Midbrain (tissue), 1 donor: ENCODE measurements at regions not wholly inside any gene's neighbourhood (a gene's known extent, or its start where the extent isn't known, plus 50 kb on each side); places are given as distances from the start of the nearest gene placed in this dataset.
"Not testable (repeated sequence)": the region's sequence is repeated elsewhere in the genome, so short reads cannot be mapped to it uniquely, and the experiment has no call there.

ENCODE experiments used
- DNase-seq: peaks from one replicate; lab custom pipeline; 2025; lab: John Stamatoyannopoulos, UW

- DNase-seq, result no peak
Observed at GRCh38 chr6:154921482-154921881, 73.6 kb upstream of the TIAM2 start.

DNA sequence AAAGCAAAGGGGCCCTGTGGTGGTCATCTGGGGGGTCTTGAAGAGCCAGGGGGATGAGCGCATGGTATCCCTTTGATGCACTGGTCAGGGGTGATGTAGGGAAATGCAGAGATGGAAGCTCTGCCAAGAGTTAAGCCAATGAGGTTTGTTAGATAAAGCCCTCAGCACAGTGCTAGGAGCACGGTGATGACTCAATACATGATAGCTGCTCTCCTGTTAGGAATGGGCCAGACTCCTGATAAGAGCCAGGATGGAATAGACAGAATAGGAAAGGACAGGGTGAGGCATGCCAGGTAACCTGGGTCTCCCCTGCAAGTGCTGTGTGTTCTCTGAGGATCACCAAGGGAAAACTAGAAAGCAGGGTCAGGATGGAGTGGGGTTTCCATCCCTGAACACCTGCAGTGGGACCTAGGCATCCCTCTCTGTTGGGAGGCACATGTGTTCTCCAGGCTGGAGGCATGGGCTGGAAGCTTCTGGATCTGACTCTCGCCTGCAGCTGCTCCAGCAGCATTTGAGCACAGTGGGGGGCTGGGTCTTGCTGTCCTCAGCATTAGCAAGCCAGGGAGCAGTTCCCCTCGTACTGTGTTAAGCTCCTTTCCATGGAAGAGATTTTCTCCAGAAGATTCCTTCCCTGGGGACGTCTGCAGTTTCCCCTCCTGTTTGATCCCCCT lies 71.8 kb upstream of the TIAM2 start:
- DNase-seq, result no peak

GRCh38 chr6:154925130-154925529 lies 70.0 kb upstream of the TIAM2 start:
- no peak for DNase-seq

- DNase-seq, result no peak
Observed at GRCh38 chr6:154926366-154926765, 68.7 kb upstream of the TIAM2 start.

DNA sequence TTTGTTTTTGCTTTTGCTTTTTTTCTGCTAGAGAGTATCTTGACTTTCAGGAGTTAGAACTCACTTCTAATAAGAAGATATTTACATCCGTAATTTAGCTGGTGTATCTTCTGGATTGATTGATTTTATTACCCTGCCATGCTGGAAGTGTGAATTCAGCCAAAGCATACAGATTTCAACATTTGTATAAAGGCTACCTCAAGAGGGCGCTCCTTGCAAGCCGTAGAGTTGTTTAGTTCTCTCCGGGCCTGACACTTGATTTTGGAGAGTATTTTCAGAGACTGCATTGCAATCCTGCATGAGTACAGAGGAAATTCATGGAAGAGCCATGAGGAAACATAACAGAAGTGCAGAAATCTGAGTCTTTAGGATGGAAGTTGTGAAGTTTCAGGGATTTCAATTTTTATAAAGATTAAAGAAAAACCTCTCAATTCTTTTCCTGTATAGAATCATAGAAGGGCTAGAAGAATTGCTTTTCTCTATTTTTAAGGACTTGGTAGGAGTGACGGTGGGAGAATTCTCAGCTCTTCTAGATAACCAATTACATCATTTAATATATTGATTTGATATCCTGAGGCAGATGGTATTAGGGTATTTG lies 66.7 kb upstream of the TIAM2 start:
- peak; percentile 71 for DNase-seq

DNA sequence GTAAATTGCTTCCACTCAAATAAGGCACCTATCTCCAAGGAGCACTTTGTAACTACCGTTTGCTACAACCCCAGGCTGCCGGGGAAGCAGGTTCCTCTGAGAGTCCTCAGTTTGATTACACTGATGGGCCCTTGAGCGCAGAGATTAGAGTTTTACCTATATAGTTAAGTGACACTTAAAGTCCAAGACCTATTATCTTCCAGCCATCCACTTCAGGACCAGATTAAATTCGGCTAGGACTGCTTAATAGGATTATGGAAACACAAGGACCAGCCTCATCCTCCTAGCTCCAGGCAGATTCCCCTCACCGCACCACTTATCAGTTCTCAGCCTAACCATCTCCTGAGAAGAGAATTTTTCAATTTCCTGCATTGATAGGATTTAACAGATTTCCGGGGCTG lies 64.7 kb upstream of the TIAM2 start:
- DNase-seq, result no peak

GRCh38 chr6:154931711-154932424 lies 63.2 kb upstream of the TIAM2 start:
- DNase-seq, result no peak

- DNase-seq, result no peak
Observed at GRCh38 chr6:154932515-154933027, 62.5 kb upstream of the TIAM2 start.

DNA sequence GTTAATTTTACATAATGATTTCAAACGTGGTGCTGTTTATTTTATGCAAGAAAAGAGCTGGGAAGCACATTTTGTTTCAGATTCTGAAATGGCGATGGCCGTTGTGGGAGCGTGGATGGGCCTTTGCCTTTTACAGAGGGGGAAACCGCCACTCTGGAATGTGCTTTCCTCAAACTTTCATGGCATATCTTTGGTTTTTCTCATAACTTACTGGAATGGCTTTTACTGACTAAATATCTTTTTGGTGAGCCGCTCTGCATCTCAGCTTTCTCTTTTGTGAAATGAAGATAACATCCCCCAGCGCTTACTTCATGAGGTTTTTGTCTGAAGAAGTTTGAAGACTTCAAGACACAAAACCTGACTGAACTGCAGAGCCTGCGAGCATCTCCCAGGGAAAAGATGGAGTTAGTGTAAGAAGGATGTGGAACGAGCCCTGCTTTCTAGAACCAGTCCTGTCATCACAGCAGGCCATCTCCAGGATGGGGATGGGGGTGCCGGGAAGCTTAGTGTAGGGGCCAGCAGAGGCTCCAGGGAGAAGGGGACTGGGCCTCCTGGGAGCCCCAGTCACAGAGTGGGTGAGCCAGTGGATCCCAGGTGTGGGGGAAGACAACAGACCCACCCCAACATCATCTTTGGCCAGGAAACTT lies 61.8 kb upstream of the TIAM2 start:
- no peak for DNase-seq

GRCh38 chr6:154937306-154938220 lies 57.6 kb upstream of the TIAM2 start:
- DNase-seq, result no peak

DNA sequence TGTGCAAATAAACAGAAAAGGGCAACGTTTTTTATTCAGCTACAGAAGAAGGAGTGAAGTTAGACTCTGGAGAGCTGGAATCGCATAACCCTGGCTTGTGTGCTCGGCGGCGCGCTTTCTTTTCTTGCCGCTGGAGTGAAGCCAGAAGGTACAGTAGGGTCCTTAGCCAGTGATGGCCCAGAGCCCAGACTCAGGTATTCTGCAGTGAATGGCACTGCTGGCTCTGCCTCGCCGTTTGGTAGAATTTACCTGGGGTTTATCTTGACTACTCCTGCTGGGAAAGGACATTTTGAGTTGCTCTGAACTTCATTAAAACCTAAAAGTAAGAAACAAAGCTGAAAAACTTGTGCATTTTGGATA lies 56.9 kb upstream of the TIAM2 start:
- no peak for DNase-seq

- not testable (repeated sequence) for DNase-seq
Observed at GRCh38 chr6:154938727-154939285, 56.3 kb upstream of the TIAM2 start.

- DNase-seq, result no peak
Observed at GRCh38 chr6:154942770-154943169, 52.3 kb upstream of the TIAM2 start.

- no peak for DNase-seq
Observed at GRCh38 chr6:154945271-154945890, 49.7 kb upstream of the TIAM2 start.
